Hematopoietic multipotent progenitor cell treated with erythropoietin and hydrocortisone succinate and interleukin-3 and kit ligand, for 6 days (in vitro differentiated cells): ENCODE measurements at regions not wholly inside any gene's neighbourhood (a gene's known extent, or its start where the extent isn't known, plus 50 kb on each side); places are given as distances from the start of the nearest gene placed in this dataset.

ENCODE experiments used
- DNase-seq: peaks from one replicate; pipeline ENCODE4 v3.0.0-alpha.2; 2015

- DNase-seq = no peak
Observed at GRCh38 chr6:90434094-90434493, 137.5 kb upstream of the BACH2 start.

GRCh38 chr6:90432937-90433336 lies 136.3 kb upstream of the BACH2 start:
- DNase-seq = no peak

GRCh38 chr6:90432041-90432775 lies 135.6 kb upstream of the BACH2 start:
- DNase-seq = no peak

GRCh38 chr6:90431576-90431975 lies 134.9 kb upstream of the BACH2 start:
- no peak for DNase-seq

- no peak for DNase-seq
Observed at GRCh38 chr6:90429713-90430112, 133.1 kb upstream of the BACH2 start.

- no peak for DNase-seq
Observed at GRCh38 chr6:90428514-90428913, 131.9 kb upstream of the BACH2 start.

- DNase-seq = no peak
Observed at GRCh38 chr6:90425161-90425641, 128.6 kb upstream of the BACH2 start.

GRCh38 chr6:90424580-90424979 lies 127.9 kb upstream of the BACH2 start:
- DNase-seq = no peak

- DNase-seq = no peak
Observed at GRCh38 chr6:90421666-90422065, 125.0 kb upstream of the BACH2 start.

GRCh38 chr6:90420500-90420899 lies 123.9 kb upstream of the BACH2 start:
- no peak for DNase-seq

- no peak for DNase-seq
Observed at GRCh38 chr6:90417385-90417784, 120.7 kb upstream of the BACH2 start.

GRCh38 chr6:90416322-90416721 lies 119.7 kb upstream of the BACH2 start:
- no peak for DNase-seq

- no peak for DNase-seq
Observed at GRCh38 chr6:90415178-90415577, 118.5 kb upstream of the BACH2 start.

GRCh38 chr6:90414352-90414751 lies 117.7 kb upstream of the BACH2 start:
- DNase-seq = no peak

GRCh38 chr6:90413867-90414266 lies 117.2 kb upstream of the BACH2 start:
- peak; percentile 23 for DNase-seq

- DNase-seq = no peak
Observed at GRCh38 chr6:90413396-90413795, 116.8 kb upstream of the BACH2 start.

GRCh38 chr6:90412538-90413369 lies 116.1 kb upstream of the BACH2 start:
- no peak for DNase-seq

GRCh38 chr6:90411292-90411781 lies 114.7 kb upstream of the BACH2 start:
- no peak for DNase-seq

GRCh38 chr6:90409700-90410099 lies 113.1 kb upstream of the BACH2 start:
- DNase-seq = no peak

GRCh38 chr6:90406957-90407356 lies 110.3 kb upstream of the BACH2 start:
- DNase-seq = no peak

GRCh38 chr6:90406142-90406794 lies 109.6 kb upstream of the BACH2 start:
- no peak for DNase-seq

GRCh38 chr6:90403489-90404381 lies 107.1 kb upstream of the BACH2 start:
- peak; percentile 57 for DNase-seq
